Upper lobe of left lung (tissue), 4 donors: ENCODE measurements at regions not wholly inside any gene's neighbourhood (a gene's known extent, or its start where the extent isn't known, plus 50 kb on each side); places are given as distances from the start of the nearest gene placed in this dataset.

Experiments used
- EP300 ChIP-seq, 4 donors: sonication (generic); formaldehyde crosslinking; IDR thresholded peaks; one replicate each; pipeline ENCODE4 v1.5.1; 2017; ENCODE audit warnings: antibody characterized with exemption in 4 of 4, control low read depth in 2 of 4
- POLR2A ChIP-seq, 4 donors: fragments of 450-650 bp; IDR thresholded peaks; one replicate each; pipeline ENCODE4 v1.5.1; 2016 to 2017; ENCODE audit warnings: antibody characterized with exemption in 4 of 4, mild to moderate bottlenecking in 2 of 4
- POLR2AphosphoS5 ChIP-seq, 2 donors: sonication (generic); formaldehyde crosslinking; IDR thresholded peaks; one replicate each; pipeline ENCODE4 v1.5.1; 2017; ENCODE audit warnings: antibody characterized with exemption in 2 of 2
- TF ChIP-seq, protein P1 (sequence below), 6 experiments: fragments of 450-650 bp in 4 of 6; fragments of 200-600 bp in 2 of 6; sonication (generic) in 2 of 6; IDR thresholded peaks; one replicate each; pipeline ENCODE4 v1.5.1; 2016 to 2019; ENCODE audit warnings: antibody characterized with exemption in 6 of 6

DNA sequence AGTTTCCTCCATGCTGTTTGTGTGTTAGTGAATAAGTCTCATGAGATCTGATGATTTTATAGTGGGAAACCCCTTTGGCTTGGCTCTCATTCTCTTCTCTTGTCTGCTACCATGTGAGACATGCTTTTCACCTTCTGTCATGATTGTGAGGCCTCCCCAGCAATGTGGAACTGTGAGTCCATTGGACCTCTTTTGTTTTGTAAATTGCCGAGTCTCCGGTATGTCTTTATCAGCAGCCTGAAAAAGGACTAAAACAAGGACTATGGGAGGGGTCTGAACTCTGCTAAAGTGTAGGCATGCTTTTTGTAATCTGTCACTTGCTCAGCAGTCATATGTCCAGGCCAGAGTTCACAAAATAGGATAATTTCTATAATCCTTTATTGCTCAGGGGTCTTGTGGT is 164.0 kb upstream of the SNX7 start:
- TF ChIP-seq, protein P1, sequence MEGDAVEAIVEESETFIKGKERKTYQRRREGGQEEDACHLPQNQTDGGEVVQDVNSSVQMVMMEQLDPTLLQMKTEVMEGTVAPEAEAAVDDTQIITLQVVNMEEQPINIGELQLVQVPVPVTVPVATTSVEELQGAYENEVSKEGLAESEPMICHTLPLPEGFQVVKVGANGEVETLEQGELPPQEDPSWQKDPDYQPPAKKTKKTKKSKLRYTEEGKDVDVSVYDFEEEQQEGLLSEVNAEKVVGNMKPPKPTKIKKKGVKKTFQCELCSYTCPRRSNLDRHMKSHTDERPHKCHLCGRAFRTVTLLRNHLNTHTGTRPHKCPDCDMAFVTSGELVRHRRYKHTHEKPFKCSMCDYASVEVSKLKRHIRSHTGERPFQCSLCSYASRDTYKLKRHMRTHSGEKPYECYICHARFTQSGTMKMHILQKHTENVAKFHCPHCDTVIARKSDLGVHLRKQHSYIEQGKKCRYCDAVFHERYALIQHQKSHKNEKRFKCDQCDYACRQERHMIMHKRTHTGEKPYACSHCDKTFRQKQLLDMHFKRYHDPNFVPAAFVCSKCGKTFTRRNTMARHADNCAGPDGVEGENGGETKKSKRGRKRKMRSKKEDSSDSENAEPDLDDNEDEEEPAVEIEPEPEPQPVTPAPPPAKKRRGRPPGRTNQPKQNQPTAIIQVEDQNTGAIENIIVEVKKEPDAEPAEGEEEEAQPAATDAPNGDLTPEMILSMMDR (IDR thresholded peaks at IDR 0.05), result no peak
- TF ChIP-seq POLR2AphosphoS5 (IDR thresholded peaks at IDR 0.05), result no peak
- no peak for TF ChIP-seq EP300 (IDR thresholded peaks at IDR 0.05)
- TF ChIP-seq POLR2A (IDR thresholded peaks at IDR 0.05), result no peak
